Left hindlimb (tissue), 1 donor: ENCODE measurements at regions not wholly inside any gene's neighbourhood (a gene's known extent, or its start where the extent isn't known, plus 50 kb on each side); places are given as distances from the start of the nearest gene placed in this dataset.
A peak's percentile ranks its signal among the peaks of the same experiment; 100 is the strongest.

Source experiments
- DNase-seq: peaks from one replicate; pipeline ENCODE4 v3.0.0-alpha.2; 2018

DNA sequence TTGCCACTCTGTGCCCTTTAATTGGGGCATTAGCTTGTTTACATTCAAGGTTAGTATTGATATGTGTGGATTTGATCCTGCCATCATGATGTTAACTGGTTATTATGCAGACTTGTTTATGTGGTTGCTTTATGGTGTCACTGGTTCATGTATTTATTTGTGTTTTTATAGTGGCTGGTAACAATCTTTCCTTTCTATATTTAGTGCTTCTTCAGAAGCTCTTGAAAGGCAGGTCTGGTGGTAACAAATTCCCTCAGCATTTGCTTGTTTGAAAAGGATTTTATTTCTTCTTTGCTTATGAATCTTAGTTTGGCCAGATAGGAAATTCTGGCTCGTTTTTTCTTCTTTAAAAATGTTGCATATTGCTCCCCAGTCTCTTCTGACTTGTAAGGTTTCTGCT, 215.4 kb downstream of the ZC3H11B start:
- no peak for DNase-seq

DNA sequence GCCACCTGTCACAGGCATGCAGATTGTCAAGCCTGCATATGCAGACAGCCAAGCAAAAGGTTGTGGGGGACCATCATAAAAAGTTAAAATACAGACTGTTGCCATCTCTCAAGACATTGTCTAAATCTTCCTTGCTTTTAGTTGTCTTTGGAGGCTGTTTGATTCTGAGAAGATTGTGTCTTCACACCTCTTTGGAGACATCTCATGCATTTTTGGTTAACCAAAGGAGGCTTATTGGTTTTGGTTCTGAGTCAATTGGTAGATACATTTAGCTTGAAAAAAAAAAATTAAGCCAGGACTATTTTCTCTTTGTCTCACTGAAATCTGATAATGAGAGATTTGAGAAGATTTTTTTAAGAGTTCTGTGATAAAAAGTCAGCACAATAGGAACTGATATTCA, 217.6 kb downstream of the LYPLAL1 start:
- DNase-seq = no peak

DNA sequence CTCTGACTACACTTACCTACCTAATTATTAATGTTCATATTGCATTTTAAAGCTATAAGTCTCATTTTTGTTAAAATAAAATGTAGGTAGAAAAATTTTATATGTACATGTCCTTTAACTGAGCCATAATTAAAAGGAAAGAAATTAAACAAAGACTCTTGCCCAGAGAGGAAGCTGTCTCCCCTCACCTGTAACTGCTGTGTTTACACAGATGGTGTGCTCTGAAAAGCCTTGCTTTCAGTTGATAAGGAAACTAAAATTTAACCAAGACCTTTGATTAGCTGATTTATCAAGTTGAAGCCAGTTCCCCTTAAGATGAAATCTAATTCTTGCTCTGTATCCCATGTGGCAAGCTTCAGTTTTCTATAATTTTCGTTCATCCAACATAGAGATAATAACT, 213.5 kb downstream of the LYPLAL1 start:
- no peak for DNase-seq

DNA sequence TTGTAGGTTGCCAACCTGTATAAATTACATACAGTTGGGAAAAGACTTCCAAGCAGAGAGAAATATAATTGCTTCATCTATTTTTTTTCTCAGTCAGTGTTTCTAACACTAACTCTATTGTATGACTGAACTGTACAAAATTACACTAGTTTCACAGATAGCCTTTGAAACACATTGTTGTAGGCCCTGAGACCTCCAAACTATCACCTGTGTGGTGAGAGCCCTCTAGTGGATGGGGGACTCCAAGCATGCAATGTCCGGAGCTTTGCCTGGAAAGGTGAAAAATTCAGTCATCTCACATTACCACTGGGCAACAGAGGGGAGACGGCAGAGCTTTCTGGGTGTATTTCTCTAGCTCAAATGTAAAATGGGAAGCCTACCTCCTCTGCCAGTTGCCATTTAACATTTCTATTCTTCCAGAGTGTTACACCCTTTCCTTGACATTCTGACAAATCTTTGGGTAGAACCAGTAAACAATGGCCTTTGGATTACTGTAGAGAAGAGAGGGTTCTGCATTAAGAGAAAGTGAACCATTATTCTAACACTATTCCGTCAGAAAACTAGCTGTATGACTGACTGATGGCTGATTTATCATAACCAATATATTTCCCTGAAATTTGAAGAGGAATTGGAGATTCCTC, 212.2 kb downstream of the LYPLAL1 start:
- DNase-seq = no peak

DNA sequence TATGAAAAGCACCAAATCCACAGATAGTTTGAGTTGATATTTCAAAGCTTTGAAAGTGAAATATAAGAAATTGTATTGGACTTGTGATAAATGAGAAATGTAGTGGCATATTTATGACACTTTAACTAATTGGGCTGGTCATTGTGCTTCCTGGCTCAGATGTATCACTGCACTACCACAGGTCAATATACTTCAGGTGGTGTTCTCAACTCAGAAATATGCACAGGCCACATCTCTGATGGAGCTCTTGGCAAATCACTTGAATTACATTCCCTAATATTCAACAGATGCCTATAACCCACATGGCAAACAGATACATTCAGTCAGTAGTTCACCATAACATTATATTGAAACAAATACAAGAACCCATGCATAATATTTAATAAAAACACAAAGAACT, 209.6 kb downstream of the LYPLAL1 start:
- no peak for DNase-seq

DNA sequence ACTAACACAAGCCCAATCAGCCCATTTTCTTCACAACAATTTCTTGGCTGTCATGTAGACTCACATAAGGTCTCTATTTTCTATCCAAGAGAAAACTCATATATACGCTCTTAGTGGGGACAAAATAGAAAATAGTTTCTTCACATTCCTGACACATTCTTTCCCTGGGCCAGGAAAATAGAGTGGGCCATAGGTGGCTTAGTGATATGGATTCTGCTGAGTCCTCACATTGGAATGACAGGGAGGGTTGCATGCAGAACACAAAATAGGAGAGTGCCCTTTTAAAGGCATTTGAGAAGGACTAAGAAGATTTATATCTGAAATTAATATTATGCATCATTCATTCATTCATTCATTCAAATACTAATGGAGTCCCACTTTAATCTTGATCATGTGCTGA, 207.7 kb downstream of the LYPLAL1 start:
- DNase-seq = no peak

DNA sequence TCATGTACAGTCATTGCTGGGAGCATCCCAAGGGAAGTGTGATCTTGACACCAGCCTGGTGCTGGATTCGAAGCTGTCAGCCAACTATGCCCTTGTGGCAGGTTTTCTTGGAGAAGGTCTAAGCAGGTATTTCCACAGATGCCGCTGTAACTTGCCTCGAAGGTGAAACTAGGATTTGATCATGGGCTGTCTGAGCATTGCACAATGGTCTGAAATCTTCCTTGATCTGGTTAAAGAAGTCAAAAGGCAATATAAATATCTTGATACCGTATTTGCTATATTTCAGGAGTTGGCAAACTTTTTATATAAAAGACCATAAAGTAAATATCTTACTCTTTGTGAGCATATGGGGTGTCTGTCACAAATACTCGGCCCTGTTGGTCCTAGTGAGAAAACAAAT, 206.8 kb downstream of the LYPLAL1 start:
- no peak for DNase-seq

DNA sequence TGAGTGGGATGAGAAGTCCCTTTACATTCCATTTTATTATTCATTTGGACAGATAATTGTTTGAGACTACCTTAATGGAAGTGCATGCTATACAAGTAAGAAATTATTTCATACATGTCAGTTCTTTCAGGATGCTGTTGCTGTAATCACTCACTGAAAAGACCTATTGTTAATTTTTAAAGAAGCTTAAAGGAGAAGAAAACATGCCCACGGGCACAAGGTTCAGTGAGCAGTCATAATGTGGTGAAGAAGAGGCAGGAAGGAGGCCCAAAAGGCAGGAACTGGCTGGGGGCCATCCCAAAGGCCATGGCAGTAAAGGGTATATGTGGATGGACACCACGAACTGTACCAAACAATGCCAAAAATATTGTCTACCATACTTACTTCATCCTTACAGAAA, 206.0 kb downstream of the LYPLAL1 start:
- DNase-seq = no peak

DNA sequence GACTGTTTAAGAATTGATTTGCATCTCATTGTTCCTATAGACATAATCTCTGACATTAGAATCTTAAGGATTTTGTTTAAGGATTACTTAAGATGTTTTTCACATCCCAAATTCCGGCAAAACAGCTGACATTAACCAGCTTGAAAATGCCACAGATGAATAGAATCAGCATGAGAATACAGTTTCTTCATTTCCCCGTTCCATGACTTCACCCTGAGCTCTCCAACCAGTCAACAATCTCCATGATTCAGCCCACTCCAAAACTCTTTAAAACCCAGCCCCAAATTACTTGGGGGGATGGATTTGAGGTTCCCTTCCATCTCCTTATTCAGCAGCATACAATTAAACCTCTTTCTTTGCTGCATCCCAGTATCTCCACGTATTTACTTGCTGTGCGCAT, 201.0 kb downstream of the LYPLAL1 start:
- no peak for DNase-seq

DNA sequence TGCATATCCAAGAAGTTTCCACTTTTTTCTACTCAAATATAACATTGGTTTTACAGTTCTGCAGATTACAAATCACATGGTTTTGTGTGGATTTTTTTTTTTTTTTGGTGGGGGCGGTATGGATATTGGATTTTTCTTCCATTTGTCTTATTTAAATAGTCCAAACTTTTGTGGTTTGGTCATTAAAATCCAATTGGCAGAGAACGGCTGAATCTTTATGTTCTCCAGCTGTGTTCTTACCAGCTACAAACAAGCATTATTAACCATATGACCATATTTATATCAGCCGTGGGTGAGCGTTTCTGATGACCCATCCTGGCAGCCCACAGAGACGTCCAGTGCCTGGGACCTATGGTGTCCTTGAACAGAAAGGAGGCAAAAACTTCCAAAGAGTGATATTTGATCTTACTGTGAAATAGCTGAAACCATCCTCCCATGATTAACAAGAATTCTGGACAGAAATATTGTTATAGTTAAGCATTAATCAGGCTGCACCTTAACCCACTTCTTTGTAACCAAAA, 200.4 kb downstream of the LYPLAL1 start:
- no peak for DNase-seq

DNA sequence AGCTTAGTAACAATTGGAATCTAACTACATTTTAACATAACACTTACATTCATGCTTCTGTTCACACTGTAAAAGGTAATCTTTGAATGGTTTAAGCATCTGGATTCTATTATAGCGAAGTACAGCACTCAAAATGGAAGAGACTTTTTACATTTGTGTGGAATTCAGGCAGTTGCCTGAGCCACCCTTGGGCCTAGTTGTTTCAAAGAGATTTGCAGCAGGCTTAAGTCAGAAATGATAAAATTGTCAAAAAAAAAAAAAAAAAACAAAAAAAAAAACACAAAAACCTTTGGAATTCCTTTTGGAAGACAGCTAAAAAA, 199.9 kb downstream of the LYPLAL1 start:
- DNase-seq = no peak

DNA sequence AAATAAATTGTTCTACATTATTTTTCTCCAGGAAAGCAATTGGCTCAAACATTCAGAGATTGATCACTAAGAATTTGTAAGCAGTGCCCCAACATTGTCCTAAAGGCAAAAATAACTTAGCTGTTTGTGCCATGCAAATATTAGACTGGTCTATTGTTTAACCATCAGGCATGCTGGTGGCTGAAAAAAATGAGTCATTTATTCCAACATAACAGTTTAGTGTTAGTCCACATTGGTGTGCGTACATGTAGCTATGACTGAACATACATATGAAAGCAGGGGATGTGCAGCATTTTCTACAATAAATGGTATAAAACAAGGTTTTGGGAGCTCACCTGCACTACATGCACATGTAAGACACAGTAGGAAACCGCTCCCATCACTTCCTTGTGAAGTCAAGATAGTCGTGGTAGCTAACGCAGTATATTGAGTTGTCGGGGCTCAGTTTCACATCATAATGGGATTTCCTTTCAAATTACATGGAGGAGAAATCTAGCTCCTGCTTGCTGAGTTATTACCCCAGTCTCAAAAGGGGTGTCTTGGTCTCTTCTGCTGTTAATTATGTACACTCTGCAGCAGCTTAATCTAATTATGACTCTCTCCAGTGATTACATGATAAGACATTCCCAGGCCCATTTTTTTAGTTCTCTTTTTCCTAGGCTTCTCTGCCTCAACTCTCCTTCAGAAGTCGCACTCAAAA, 199.4 kb downstream of the LYPLAL1 start:
- no peak for DNase-seq

DNA sequence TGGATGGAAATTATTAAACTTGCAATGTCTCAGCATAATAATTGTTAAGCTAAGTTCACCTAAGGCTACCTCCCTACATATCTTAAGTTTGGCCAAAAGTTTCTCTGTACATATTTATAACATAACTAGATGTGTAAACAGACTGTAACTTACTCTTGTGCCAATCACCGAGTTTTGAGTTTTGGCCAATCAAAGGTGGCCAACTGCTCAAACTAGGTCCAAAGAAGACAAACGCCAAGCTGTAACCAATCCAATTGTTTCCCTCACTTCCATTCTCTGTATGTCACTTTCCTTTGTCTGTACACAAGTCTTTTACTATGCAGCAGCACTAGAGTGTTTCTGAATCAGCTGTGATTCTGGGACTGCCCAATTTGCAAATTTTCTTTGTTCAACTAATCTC, 197.8 kb downstream of the LYPLAL1 start:
- DNase-seq = no peak

DNA sequence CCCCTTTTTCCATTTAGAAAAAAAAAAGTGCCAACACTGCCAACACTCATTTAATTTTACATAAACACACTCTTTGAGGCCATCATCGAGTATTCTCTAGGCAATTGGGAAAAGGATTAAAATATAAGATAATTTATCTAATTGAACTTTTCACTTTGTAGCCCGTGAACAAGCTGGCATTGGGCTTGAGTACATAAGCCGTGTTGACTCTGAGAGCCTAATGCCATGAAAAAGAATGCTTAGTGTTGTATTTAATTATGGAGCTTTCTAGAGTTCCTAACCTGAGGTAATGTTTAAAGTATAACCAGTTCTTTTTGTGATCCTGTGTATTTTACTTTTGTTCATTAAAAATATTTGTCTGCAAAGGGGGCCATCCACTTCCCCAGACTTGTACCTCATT, 193.8 kb downstream of the LYPLAL1 start:
- no peak for DNase-seq

DNA sequence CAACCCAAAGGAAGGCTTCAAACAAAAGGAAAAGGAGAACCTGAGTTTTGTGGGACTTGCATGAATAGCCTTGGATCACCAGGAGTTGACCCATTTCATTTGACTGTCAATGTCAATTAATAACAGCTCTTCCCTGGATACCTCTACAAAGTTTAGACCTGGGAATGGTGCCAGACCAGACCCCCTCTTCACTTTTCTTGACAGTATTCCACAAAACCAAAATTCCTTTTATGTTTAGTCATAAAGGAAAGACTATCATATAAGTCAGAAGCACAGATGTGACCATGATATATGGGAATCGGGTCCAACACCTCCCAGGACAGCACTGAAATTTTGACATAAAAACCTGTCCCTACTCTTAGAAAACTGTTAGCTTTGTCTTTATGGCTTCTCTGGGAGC, 191.8 kb downstream of the LYPLAL1 start:
- DNase-seq = no peak

DNA sequence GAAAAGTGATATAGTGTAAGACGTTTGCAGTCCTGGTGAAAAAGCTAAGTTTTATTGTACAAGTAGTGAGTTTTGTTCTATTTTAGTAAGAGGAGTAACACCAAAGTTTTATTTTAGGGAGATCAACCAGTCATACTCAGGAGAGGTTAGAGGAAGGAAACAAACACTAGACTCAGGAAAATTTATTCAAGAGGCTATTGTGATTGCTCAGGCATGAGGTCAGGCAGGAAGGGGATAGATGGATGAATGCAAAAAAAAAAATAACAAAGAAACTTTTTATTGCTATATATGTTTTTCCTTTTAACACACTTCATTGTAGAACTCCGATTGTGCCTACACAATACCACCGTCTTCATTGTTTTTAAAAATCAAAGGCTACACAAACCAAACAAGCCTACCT, 189.0 kb downstream of the LYPLAL1 start:
- DNase-seq = no peak

DNA sequence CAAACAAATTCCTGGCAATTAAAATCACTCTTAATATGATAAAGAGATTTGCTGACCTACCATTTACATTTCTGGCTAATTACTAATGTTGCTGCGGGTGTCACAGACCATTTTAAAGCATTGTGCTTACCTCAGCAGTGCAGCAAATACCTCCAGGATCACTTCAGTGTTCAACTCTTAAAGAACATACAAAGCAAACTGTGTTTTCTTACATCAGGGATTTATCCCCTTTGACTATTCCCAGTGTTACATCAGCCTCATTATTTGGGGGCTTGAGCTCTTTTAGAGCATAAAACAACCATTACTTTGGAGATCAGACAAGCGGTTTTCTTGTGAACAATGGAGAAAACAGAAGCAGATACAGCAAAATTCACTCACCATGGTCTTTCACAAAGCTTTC, 185.4 kb downstream of the LYPLAL1 start:
- DNase-seq = no peak

DNA sequence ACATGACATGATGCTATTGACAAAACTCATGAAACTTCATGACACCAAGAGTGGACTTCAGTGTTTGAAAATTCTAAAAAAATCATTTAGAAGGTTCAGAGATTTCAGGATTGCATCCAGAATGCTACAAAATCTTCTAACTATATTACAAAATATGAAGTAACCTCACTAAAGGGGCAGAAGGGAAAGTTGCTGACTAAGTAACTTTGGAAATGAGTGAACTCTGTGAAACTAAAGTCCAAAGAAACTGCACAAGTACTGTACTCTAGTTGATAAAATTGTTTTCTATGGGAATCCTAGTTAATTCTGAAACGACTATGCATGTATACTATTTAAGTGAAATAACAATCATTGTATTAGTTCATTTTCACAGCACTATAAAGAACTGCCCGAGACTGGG, 184.4 kb downstream of the LYPLAL1 start:
- no peak for DNase-seq

DNA sequence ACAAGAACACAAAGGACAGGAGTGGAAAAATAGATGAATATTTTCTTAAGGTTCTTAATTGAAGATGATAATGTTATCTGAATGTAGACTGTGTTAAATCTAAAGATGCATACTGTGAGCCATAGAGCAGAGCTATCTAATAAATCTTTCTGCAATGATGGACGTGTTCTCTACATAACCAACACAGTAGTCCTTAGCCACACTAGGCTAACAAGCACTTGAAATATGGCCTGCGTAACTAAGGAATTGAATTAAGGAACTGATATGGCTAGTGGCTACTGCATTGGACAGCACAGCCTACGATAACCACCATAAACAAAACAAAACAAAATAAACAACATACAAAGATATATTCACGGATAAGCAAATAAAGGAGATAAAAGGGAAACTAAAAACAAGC, 181.3 kb downstream of the LYPLAL1 start:
- no peak for DNase-seq

DNA sequence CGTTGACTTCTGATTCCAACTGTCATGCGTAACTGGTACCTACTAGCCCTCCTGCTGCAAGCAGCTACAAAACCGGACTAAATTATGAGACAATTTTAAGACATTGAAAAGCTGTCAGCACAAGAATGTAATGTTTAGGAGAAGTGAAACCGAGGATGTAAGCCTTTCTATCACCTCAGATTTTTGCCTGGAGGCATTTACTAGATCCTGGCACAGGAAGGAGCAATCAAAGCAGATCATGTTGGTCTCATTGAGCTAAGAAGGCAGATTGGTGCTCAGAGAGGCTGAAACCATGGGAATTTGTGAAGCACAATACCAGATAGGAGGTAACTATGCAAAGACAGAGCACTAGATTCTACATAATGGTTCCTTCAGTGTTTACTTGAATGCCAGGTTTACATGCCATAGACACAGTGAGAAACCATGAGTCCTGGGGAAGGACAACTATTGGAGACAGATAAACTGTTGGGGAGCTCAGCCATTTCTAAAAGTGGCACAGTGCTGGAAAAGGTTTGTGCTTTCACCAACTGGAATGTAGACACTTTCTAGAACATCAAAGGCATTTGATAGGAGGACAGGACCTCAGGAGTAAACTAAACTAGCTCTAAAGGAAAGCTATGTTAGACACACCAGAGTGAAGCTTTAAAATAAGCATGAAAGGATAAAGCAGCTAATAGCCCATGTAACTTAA, 179.4 kb downstream of the LYPLAL1 start:
- no peak for DNase-seq

DNA sequence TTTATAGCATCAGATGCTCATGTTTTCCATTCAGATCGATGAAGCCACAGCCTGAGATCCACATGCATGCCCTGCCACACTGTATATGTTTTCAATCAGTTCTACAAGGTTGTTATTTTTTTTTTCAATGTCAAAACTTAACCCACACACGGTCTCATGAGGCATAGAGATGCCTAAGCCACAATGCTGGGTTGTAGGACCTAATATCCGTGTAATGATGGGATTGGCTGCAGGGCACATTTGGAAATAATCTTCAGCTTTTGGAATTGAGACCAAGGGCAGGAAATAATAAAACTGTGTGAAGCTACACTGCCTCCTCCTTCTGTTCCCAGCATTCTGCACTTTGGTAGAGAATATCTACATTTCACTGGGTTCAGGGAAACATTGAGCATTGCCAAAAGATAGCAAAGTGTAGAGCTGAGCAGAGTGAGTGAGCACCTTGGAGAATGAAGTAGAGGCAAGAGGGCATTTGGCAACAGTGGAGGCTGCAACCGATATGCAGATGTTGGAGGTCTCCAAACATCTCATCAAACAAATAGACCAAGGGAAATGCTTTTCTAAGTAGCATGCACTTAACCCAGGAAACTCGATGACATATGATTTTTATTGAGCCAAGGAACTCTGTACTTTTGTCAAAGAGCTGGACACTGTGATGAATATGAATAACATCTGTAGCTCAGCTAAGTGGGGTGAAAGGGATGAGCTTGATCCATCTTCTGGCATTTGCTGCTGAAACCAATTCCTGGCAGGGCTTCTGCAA, 176.7 kb downstream of the LYPLAL1 start:
- DNase-seq = no peak

DNA sequence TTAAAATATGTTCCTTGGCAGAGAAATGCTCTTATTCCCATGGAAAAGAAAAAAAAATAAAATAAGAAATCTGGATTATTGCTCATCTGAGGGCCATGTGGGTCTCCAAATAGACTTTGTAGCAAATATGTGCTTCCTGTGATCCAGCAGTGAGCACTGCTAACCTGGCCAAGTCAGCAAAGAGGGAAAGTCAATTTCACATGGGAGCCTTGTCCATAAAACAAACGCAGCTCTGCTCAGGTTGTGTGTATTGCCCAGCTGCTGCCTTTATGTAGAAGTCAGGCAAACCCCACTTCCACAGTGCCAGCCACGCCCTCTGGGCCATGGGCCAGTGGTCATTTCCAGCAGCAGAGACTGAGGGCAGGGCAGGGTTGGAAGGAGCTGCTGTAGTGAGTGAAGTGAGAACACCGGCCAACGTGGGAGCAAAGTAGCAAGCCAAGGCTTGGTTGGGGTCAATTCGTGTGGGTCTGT, 174.3 kb downstream of the LYPLAL1 start:
- DNase-seq = peak; percentile 92

DNA sequence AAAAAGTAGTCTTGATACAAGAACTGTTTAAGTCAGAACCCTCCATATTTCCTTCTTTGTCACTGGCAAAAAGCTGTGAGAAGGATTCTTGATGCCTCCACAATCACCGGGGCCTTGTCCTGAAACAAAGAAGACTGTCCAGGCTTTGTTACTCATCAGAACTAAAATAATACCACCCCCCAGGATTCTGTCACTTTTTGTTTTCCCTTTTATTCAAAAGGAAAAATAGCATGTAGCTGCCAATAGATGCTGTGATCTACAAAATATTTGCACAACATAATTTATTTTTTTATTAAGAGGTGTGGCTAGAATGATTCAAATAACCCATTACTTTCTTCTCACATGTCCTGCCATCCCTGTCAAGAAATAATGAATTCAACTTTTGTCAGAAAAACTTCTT, 173.7 kb downstream of the LYPLAL1 start:
- no peak for DNase-seq

DNA sequence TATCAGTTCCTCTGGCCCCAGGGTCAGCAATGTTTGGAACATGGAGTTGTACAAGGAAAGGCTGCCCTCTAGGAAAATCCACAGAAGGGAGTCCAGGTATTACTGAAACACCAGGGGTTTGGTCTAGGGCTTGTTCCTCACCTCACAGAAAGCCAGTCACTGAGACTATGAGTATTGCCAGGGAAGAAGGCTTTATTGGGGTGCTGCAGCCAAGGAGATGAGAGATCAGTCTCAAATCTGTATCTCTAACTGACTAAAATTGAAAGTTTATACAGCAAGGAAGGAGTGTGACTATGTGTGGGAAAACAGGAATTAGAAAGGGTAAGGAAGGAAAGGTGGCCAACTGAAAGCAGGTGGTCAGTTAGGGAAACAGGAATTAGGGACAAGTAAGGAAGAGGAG, 172.3 kb downstream of the LYPLAL1 start:
- no peak for DNase-seq
